ENCODE measurements at regions not wholly inside any gene's neighbourhood (a gene's known extent, or its start where the extent isn't known, plus 50 kb on each side); places are given as distances from the start of the nearest gene placed in this dataset.

DNA sequence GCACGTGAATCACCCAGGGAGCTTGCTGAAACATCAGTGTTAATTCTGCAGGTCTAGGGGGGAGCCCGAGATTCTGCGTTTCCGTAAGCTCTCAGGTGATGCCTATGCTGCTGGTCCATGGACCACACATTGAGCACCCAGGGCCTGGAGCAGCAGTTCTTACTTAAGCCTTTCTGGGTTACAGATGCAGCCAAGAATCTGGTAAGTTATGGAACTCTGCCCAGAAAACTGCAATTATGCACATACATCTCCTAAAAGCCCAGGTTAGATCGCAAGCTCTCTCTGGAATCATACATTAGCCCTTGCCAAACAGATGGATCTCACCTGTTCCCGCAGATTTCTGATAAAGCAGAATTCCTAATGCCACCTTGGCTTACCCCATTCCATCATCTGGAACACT is 265.9 kb upstream of the SALL1 start:
- FAIRE-seq: no peak
- no peak for TF ChIP-seq POLR2AphosphoS5 (IDR thresholded peaks at IDR 0.05; ENCODE audit: low read depth, low read length)
- no peak for DNase-seq (ENCODE audit: insufficient read length)

DNA sequence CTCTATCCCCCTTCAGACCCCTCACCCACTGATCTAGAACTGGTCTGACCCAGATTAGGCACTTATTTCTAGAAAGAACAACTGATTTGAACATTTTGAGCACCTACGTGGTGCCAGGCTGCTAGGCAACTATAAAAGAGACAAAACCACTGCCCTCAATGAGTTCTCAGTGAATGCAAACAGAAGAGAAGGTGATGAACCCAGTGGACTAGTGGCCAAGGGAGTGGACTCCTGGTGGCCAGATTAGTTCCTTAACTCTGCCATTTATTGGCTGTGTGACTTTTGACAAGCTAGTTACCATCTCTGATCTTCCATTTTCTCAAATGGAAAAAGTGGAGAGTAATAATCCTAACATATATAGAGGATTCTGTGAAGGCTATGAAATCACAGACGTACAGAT is 259.1 kb upstream of the SALL1 start:
- DNase-seq (ENCODE audit: insufficient read length) (no peak), FAIRE-seq (no peak)
- no peak for TF ChIP-seq POLR2AphosphoS5 (IDR thresholded peaks at IDR 0.05; ENCODE audit: low read depth, low read length)
- TF ChIP-seq POLR2A (IDR thresholded peaks at IDR 0.05; ENCODE audit: low read depth, low read length): no peak
- no peak for TF ChIP-seq TAF1 (IDR thresholded peaks at IDR 0.05; ENCODE audit: borderline replicate concordance, low read depth, low read length)

DNA sequence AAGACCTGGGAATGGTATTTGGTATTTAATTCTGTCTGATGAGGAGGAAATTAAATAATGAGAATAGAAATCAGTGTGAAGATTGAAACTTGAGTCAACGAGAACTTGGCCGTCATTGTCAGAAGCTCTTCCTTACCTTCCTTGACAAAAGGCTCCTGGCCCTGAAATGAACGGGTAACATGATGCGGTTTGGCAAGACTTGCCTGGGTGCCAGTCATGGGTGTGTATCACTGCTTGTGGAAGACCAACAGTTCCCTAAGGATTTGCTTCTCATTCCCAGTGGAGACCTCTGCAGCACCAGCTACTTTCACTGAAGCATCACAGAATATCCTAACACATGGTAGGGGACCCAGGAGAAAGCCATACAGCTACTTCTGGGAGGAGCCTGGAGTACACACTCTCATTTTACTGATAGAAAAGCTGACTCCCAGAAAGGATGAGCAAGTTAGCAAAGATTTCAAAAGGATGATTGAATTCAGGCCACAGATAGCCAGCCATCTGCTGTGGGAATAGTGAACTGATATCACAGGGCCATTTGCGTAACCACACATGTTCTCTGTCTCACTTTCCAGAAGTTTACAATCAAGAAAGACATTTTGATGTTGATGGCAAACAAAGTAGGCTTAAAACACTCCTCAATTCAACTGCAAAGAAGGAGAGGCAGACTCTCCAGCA is 258.1 kb upstream of the SALL1 start:
- TF ChIP-seq POLR2AphosphoS5 (IDR thresholded peaks at IDR 0.05; ENCODE audit: low read depth, low read length) (no peak), POLR2A (IDR thresholded peaks at IDR 0.05; ENCODE audit: low read depth, low read length) (no peak), TAF1 (IDR thresholded peaks at IDR 0.05; ENCODE audit: borderline replicate concordance, low read depth, low read length) (no peak)
- no peak for DNase-seq (ENCODE audit: insufficient read length)
- no peak for FAIRE-seq

DNA sequence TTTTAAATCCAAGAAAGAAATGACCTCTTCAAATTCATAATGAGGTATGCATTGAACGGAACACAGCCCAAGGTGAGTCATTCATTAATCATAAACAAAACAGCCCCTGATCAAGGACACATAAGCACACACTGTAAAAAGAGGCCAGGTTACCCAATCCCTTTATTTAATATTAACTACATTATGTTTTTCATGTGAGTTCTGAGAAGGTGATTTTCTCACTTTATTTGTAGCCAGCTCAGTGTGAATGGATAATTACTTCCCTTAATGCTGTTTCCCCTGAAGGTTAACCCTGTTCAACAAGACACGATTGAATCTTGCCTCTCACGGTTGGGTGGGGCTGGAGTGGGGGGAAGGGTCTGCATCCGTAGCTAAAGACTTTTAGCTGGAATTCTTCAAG is 257.3 kb upstream of the SALL1 start:
- FAIRE-seq (no peak), DNase-seq (ENCODE audit: insufficient read length) (no peak)
- TF ChIP-seq TAF1 (IDR thresholded peaks at IDR 0.05; ENCODE audit: borderline replicate concordance, low read depth, low read length) (no peak), POLR2A (IDR thresholded peaks at IDR 0.05; ENCODE audit: low read depth, low read length) (no peak), POLR2AphosphoS5 (IDR thresholded peaks at IDR 0.05; ENCODE audit: low read depth, low read length) (no peak)

DNA sequence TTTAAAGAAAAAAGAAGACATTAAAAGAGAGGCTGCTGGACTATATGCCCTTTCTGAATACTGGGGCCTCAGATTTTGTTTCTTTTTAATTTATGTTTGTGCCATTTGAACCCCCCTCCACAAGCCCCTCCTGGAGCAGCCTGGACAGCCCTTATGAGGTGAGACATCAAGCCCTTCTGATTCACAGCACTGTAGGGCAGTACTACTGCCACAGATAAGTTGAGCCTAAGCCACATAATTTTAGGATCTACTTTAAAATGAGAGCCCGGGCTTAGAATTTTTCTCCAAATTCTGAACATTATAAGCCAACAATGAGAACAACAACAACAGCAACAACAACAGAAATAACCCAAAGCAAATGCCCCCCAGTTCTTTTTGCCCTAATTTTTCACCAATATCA is 256.9 kb upstream of the SALL1 start:
- FAIRE-seq: no peak
- TF ChIP-seq POLR2AphosphoS5 (IDR thresholded peaks at IDR 0.05; ENCODE audit: low read depth, low read length) (no peak), POLR2A (IDR thresholded peaks at IDR 0.05; ENCODE audit: low read depth, low read length) (no peak), TAF1 (IDR thresholded peaks at IDR 0.05; ENCODE audit: borderline replicate concordance, low read depth, low read length) (no peak)
- DNase-seq (ENCODE audit: insufficient read length): no peak

DNA sequence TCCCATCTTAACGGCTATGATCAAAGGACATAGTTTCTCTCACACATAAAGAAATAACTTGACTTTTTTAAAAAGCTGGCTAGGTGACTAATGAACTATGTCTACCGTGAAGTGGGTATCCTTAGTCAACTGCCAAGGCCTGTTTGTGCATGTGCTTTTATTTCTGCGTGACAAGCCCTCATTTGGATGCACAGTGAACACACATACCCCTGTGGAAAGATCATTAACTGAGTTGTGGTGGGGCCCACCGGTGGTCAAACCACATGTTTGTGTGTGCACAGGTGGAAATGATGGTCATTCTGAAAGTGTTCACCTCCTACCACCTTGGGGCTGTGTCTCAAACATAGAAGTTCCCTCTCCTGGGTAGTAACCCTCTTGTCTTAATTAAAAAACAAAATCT is 256.1 kb upstream of the SALL1 start:
- FAIRE-seq (no peak), DNase-seq (ENCODE audit: insufficient read length) (no peak)
- no peak for TF ChIP-seq TAF1 (IDR thresholded peaks at IDR 0.05; ENCODE audit: borderline replicate concordance, low read depth, low read length)
- TF ChIP-seq POLR2AphosphoS5 (IDR thresholded peaks at IDR 0.05; ENCODE audit: low read depth, low read length): no peak
- no peak for TF ChIP-seq POLR2A (IDR thresholded peaks at IDR 0.05; ENCODE audit: low read depth, low read length)

DNA sequence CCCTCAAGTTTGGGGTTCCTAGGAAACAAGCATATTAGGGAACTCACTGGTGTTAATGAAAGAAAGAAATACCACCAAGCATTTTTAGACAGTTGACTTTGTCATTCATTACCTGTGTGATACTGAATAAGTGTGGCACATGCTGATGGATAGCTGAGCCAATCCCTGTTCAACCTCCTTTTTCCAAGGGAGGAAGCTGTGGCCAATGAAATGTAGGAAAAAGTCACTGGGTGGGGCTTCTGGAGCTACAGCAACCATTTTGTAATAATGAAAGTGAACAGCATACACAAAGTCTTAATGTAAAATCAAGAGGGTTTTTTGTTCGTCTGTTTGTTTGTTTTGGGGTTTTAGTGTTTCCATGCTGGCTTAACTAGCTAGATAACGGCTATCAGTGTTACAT is 254.3 kb upstream of the SALL1 start:
- DNase-seq (ENCODE audit: insufficient read length) (no peak), FAIRE-seq (no peak)
- TF ChIP-seq POLR2A (IDR thresholded peaks at IDR 0.05; ENCODE audit: low read depth, low read length) (no peak), POLR2AphosphoS5 (IDR thresholded peaks at IDR 0.05; ENCODE audit: low read depth, low read length) (no peak), TAF1 (IDR thresholded peaks at IDR 0.05; ENCODE audit: borderline replicate concordance, low read depth, low read length) (no peak)

DNA sequence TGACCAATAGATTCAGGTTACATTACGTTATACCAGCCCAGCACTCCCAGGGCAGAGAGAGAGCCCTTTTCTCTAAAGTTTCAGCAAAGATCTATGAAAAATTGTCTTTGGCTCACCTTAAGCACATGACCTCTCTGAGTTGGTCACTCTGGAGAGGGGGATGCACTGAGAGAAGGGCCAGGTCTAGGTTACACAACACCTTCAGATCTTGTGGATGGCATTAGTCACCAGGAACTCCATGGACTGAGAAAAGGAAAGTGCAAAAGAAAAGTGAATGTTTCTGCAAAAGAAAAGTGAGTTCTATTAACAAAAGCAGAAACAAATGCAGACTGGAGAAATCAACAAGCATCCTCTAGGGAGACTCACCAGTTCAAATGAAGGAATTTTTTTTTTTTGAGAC is 253.3 kb upstream of the SALL1 start:
- TF ChIP-seq POLR2A (IDR thresholded peaks at IDR 0.05; ENCODE audit: low read depth, low read length) (no peak), TAF1 (IDR thresholded peaks at IDR 0.05; ENCODE audit: borderline replicate concordance, low read depth, low read length) (no peak), POLR2AphosphoS5 (IDR thresholded peaks at IDR 0.05; ENCODE audit: low read depth, low read length) (no peak)
- DNase-seq (ENCODE audit: insufficient read length) (no peak), FAIRE-seq (no peak)

DNA sequence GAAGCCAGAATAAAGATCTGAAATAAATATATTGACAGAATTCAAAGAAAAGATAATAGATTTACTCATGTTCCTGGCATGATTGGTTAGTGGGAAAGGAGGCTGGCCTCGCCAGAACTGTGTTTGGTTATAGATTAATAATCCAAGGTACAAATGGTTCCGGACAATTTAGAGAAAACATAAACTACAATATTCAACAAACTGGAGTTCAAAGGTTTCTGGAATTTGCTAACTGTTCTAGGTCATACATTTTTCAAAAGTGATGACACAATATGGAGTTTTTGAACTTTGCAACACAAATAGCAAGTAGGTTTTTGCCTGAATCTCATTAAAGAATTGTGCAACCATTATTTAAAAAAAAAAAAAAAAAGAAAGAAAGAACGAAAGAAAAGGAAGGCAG is 251.7 kb upstream of the SALL1 start:
- DNase-seq (ENCODE audit: insufficient read length) (no peak), FAIRE-seq (no peak)
- no peak for TF ChIP-seq POLR2A (IDR thresholded peaks at IDR 0.05; ENCODE audit: low read depth, low read length)
- no peak for TF ChIP-seq TAF1 (IDR thresholded peaks at IDR 0.05; ENCODE audit: borderline replicate concordance, low read depth, low read length)
- TF ChIP-seq POLR2AphosphoS5 (IDR thresholded peaks at IDR 0.05; ENCODE audit: low read depth, low read length): no peak

DNA sequence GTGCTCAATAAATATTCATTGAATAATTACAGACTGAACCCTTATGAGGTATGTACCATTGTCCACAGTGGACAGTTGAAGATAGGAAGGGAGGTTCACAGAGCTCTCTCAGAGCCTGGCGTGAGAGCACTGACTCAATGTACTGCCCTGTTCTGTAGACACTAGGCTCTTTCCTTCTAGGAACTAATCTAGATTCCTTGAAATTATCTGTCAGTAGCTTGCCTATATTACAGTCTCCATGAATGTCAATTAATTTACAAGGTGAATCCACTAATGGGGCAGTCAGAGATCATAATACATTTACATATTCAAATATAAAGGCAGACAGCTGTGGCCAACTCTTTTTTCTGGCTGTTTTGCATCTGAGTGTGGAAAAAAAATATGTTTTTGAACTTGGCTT is 251.2 kb upstream of the SALL1 start:
- TF ChIP-seq POLR2AphosphoS5 (IDR thresholded peaks at IDR 0.05; ENCODE audit: low read depth, low read length) (no peak), TAF1 (IDR thresholded peaks at IDR 0.05; ENCODE audit: borderline replicate concordance, low read depth, low read length) (no peak), POLR2A (IDR thresholded peaks at IDR 0.05; ENCODE audit: low read depth, low read length) (no peak)
- DNase-seq (ENCODE audit: insufficient read length) (no peak), FAIRE-seq (no peak)

DNA sequence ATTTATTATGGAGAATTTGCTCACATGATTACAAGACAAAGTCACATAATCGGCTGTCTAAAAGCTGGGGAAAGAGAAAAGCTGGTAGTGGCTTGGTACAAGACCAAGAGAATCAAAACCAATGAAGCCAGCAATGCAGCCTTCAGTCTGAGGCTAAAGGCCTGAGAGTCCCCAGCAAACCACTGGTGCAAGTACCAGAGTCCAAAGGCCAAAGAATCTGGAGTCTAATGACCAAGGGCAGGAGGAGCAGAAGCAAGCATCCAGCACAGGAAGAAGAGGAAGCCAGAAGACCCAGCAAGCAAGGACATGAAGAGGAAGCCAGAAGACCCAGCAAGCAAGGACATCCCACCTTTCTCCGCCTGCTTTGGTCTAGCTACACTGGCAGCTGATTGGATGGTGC is 250.6 kb upstream of the SALL1 start:
- DNase-seq (ENCODE audit: insufficient read length) (no peak), FAIRE-seq (no peak)
- no peak for TF ChIP-seq POLR2A (IDR thresholded peaks at IDR 0.05; ENCODE audit: low read depth, low read length)
- TF ChIP-seq POLR2AphosphoS5 (IDR thresholded peaks at IDR 0.05; ENCODE audit: low read depth, low read length): no peak
- no peak for TF ChIP-seq TAF1 (IDR thresholded peaks at IDR 0.05; ENCODE audit: borderline replicate concordance, low read depth, low read length)

DNA sequence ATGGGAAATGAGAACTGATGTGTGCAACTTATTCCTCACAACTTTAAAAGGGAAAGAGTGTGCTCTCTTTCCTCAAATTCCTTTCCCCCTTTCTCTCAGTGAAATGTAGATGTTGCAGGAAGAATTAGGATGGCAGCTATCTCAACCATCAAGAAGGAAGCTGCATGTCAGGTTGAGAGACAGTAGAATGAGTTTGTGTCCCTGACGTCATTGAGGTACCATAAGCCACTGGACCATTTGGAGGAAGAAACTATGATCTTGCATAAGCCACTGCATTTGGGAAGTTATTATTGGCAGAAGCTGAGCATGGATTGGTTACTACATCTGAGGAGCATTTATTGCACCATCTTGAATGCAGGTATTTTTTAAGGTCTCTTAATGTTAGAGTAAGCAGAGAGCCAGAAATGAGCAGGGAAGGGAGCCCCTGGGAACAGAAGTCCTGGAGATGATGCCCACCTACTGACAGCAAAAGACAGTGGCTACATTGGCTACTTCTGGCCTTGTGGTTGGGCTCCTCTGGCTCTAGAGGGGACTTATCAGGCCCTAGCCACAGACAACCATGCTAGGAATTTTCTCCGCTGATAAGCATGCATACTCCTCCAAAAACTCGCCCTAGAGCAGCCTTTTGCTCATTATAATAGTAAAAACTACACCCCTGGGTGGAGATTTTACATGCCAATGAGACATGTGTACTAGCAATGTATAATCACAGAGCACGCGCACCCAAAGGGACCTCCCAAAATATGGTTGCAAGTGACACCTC is 249.0 kb upstream of the SALL1 start:
- DNase-seq (ENCODE audit: insufficient read length): no peak
- TF ChIP-seq TAF1 (IDR thresholded peaks at IDR 0.05; ENCODE audit: borderline replicate concordance, low read depth, low read length) (no peak), POLR2A (IDR thresholded peaks at IDR 0.05; ENCODE audit: low read depth, low read length) (no peak)
- FAIRE-seq: no peak

Measured in GM12892 (cell line).